ENCODE measurements at regions not wholly inside any gene's neighbourhood (a gene's known extent, or its start where the extent isn't known, plus 50 kb on each side); places are given as distances from the start of the nearest gene placed in this dataset.

DNA sequence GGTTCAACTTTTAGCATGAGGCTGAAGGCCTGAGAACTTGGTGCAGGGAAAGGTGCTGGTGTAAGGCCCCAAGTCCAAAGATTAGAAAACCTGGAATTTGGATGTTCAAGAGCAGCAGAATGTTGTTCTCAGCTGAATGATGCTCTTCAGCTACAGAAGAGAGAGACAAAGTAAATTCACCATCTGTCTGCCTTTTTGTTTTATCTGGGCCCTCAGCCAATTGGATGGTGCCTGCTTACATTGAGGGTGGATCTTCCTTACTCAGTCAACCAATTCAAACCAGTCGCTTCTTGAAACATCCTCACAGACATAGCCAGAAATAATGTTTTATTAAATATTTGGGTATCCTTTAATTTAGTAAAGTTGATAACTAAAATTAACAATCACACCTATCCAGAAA, 748.2 kb upstream of the ADAMTS5 start:
- DNase-seq = no peak

DNA sequence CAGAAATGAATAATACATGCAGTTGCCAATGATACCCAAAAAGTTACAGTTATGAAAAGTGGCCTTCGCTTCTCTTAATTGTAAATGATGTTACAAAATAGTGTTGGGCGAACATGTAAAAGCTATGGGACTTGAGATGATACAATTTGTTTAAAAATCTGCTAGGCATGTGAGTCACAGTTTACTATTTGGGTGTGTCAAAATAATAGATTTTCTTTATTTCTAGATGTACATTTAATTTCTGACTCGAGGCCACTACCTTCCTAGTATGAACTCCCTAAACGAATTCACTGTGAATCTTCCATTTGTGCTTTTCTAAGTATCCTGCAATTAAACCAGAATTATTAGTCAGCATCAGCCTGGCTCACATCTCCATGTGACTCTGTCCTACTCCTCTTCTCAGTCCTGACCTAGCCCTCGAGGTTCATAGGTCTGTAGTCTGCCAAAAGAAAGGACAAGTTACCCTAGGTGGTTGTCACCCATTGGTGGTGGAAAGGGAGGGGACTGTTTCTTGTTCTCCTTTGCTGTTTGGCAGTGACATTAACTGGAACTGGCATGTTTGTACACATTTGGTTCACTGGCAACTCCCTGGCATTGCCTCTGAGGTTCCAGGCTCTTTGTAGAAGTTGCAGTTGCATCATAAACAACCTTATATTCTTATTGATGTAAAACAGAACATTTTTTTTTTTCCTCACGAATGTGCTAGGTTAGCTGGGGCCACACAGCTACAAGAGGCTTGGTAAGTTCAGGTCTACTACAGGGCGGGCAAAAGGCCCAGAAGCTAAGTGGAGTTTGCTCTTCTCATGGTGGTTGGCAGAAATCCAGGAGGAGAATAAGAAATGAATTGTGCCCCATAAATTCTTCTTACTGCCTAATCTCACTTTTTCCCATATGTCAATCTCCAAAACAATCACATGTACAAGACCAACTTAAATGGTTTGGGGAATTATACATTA, 746.5 kb upstream of the ADAMTS5 start:
- DNase-seq = no peak

DNA sequence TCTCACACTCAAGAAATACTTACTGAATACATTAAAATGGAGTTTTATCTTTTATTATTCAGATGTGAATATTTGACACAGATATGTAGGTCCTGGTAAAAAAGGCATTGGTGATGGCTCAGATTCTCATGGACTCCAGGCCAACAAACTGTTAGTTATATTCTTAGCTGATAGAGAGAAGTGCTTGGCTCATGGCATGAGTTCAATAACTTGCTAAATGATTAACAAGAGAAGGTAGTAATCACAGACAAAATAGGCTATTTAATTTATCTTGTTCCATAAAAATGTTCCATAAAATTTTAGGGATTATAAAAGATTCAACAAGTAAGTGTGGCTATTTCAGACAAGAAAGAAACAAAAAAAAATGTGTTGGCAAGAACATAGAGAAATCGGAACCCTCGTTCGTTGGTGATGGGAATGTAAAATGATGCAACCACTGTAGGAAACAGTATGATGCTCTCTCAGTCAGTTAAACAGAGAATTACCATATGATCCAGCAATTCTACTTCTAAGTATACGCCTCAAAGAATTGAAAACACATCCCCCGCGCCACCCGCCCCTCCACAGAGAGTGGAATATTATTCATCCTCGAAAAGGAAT, 737.8 kb upstream of the ADAMTS5 start:
- no peak for DNase-seq

DNA sequence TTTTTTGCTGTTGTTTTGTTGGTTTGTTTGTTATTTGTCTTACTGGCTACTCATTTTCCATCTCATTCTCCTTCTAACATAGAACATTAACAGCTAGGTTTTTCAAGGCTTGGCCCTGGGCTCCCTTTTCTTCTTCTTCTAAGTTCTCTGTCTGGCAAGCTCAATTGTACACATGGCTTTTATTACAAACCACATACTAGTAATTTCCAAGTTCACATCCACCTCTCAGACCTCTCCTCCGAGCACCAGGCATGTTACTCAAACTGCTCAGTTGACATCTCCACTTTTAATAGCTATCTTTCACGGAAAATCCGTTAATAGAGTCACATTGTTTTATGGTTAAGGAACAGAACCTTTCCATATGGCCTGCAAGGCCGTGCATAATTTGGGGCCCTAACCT, 736.9 kb upstream of the ADAMTS5 start:
- no peak for DNase-seq

DNA sequence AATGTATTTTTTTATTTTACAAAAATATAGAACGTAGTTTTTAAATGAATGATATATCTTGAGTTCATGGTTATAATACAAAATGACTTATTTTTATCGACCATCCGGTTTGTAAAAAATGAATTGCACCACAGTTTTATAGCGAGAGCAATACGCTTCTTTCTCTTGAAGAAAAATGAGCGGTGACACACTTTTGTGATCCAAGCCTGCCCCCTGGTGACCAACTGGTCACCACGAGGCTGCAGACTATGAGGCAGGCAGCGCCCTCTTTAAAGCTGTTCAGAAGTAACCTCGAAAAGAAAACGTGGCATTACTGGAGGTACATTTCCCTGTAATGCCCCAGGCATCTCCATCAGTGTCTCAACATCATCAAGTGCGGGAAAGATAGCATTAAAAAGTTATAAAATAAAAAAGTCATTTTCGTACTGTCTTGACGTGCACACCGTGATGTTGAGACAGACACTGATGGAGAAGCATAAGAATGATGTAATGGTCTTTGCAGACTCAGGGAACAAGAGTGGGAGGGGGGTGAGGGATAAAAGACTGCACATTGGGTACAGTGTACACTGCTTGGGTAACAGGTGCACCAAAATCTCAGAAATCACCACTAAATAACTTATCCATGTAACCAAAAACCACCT, 734.2 kb upstream of the ADAMTS5 start:
- DNase-seq = peak; percentile 55 to 58

DNA sequence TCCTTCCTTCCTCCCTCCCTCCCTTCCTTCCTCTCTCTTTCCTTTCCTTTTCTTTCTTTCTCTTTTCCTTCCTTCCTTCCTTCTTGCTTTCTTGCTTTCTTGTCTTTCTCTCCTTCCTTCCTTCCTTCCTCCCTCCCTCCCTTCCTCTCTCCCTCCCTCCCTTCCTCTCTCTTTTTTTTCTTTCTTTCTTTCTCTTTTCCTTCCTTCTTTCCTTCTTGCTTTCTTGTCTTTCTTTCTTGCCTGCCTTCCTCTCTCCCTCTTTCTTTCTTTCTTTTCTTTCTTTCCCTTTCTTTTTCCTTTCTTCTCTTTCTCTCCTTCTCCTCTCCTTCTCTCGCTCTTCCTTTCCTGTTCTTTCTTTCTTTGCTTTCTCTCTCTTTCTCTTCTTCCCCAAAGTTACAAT, 728.4 kb upstream of the ADAMTS5 start:
- no peak for DNase-seq

DNA sequence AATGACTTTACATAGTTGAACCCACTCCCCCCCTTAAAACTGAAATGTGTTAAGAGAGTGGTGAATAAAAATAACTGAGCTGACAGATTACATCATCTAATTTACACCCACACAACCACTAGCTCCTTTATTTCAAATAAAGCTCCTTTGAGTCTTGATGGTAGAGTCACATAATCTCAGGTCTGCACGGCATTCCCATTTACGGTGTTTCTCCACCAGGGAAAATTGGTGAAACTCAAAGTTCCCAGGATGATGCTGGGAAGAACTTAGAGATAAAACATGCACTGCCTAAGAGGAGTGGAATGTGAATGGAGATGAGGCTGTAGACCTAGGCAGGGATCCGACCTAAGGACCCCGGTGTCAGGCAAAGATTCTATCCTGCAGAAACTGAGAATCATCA, 727.8 kb upstream of the ADAMTS5 start:
- no peak for DNase-seq

DNA sequence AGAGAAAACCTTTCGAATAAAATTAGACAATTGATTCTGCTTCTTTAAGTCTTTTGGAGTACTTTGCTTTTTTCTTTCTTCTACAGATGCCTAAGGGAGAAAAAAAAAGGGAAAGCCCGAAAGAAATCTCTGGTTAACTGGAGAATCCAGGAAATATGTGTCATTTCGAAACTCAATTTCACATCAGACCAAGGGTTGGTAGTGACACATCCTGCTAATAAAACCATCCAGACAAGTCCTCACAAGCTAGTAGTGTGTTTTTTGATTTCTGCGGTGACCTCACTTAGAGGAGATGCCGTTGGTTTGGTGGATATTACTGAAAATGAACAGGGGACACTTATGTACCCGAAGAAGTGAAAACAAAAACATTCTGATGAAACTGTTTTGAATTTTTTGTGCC, 726.5 kb upstream of the ADAMTS5 start:
- no peak for DNase-seq

DNA sequence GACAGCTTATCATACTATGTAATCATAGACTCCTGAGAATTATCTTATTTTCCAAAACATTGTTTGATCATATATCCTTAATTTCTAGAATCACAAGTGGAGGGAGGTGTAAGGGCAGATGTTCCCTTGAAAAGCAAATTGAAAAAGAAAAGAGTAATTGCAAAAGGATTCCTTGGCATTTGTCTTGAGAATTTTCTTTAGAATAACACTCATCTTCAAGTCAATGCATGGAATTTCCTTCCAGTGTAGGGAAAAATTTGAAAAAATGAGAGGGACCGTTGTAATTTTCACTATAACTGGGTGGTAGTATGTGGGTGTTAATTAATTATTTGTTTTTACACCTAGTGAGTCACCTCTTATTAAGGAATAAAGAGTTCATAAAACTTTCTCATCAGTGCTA, 724.6 kb upstream of the ADAMTS5 start:
- no peak for DNase-seq

DNA sequence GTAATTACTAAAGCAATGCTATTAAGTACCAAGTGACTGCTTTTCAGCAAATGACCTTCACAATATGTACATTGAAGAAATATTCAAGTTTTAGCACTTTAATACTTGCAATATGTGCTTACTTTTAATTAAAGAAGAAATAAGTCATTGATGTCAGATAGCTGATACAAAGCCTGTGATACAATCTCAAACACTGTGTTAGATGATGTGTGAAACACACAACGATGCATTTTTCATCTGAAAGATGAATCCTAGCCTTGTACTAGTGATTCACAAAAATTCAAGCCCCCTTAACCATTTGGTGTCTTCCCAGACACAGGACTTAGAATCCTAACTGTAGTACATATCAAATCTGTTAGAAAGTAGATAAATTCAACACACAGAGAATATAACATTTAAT, 724.1 kb upstream of the ADAMTS5 start:
- DNase-seq = no peak

DNA sequence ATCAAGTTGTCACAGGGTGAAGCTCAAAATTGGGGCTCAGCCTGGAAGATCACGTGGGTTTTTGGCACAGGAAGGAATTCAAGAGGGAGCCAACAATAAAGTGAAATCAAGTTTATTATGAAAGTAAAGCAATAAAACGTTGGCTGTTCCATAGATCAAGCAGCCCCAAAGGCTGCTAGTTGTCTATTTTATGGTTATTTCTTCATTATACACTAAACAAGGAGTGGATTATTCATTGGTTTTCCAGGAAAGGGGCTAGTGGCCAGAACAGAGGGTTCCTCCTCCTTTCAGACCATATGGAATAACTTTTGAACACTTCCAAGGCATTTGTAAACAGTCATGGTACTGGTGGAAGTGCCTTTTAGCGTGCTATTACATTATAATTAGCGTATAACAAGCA, 723.5 kb upstream of the ADAMTS5 start:
- DNase-seq = no peak

DNA sequence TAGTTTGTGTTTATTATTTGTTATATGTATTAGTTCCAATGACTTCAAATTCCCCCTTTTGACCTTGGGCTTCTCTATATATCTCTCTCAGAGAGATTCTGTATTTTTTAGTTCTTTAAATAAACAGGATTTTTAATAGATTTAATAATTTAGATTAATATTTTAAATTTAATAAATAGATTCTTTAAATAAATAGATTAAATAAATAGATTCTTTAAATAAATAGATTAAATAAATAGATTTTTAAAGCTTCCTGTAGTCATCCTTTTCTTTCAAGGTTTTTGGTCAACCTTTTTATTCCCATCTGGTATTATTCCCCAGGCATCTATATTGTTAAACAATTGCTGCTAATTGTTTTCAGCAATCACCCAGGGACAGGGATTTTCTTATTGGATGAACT, 721.9 kb upstream of the ADAMTS5 start:
- no peak for DNase-seq

DNA sequence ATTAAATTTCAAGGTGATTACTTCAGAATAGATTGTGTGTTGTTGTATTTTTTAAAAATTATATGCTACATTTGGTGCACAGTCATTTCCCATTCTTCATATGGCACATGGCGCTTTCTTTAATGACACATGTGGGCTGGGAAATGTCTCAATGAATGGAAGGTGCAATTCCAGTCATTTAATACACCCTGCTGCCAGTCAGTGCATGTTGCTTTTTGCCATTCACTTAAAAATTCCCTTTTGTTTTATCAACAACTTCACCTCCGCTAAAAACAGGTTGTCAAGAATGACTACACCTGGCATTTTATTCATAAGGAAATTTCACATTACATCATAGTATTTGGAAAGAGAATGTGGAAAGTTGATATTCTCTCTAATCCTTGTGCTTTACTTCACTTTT, 716.4 kb upstream of the ADAMTS5 start:
- no peak for DNase-seq

DNA sequence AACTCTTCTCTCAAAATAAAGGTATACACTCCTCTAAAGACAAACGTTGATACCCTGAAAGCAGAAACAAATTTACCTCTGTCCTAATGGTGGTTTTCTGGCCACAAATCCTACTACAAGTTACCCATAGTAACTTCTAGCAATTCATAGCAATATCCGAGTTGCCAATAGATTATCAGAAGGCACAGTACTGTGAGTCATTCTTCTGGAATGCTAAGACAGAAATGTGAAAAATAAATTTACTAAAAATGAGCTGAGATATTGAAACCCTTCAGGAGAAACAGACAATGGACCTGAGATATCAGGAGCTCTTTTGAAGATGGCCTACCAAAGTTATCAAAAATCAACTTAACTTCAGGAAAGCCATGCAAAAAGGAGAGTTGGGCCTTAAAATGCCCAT, 715.0 kb upstream of the ADAMTS5 start:
- no peak for DNase-seq

DNA sequence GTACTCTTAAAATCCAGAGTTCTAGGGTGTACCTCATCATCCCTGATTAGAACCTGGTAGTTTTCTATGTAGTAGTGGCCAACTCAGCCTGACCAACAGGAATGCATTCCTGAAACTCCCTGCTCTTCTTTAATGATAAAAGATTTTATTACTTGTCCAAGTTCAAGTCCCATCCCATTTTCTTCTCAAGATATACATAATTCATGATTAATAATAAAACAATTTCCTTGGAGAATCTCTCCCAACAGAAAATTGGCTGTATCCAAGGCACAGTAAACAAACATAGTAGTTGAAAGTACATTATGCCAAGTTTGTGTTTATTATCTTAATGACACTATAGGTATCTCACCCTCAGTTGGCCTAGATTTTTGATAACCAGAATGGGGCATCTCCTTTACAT, 714.1 kb upstream of the ADAMTS5 start:
- DNase-seq = no peak

DNA sequence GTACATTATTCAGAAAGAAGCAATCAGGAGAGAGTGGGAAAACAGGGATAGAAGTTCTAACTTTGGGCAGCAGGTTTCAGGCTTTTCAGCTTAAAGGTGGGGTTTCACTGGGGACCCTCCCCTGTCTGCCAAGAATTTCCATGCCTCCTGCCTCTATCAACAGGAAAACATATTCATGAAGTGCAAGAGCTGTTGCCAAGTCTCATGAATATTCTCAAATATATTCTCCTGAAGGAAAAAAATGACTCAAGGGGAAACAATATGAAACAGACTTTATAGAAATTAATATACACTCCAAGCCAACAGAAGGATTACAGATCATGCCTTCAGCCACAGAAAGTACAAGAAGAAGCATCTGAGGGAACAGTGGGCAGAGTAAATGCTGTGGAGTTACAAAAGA, 713.3 kb upstream of the ADAMTS5 start:
- no peak for DNase-seq

DNA sequence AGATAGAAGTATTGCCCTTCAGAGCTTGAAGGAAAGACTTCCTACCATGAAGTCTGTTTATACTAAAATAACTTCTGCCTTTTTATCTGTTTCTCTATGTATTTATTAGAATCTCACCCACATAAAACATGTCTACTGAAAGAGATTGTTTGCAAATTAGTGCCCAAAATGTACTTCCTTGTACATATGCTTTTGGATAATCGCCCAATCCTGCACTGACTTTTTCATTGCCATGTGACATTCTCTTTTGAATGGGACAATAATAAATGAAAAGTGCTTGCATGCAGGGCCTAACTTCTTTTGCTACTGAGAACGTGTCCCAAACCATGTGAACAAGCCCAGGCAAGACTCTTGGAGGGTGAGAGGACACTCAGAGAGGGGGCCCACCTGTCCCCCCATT, 711.6 kb upstream of the ADAMTS5 start:
- no peak for DNase-seq

DNA sequence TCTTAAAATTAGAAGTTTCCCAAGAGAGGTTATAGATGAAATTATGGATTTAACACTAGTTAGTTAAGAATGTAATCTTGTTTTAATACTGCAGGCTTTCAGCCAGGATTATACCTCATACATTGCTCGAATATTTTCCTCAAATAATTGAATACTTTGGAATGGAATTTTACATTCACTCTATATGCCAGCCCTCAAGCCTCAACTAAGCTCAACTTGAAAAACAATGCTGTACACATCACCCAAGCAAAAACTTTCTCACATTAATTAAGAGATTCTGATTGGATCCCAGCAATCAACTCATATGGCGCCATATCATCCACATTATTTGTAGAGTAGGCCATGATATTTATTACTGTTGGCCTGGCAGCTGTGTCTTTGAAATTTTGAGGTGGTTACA, 710.7 kb upstream of the ADAMTS5 start:
- no peak for DNase-seq

DNA sequence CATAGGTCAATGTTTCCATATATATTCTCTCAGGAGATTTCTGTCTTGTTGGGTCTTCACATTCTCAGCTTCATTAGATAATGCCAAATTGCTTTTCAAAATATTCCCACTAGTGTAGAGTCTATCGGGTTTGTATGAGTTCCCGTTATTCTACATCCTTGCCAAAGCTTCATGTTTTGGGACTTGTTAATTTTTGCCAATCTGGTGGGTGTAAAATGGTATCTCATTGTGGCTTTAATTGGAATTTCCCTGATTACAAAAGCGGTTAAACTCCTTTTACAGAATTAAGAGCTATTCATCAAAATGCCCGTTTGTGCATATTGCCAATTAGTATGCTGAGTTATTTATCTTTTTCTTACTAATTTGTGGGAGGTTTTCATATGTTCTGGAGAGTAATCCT, 708.4 kb upstream of the ADAMTS5 start:
- no peak for DNase-seq

DNA sequence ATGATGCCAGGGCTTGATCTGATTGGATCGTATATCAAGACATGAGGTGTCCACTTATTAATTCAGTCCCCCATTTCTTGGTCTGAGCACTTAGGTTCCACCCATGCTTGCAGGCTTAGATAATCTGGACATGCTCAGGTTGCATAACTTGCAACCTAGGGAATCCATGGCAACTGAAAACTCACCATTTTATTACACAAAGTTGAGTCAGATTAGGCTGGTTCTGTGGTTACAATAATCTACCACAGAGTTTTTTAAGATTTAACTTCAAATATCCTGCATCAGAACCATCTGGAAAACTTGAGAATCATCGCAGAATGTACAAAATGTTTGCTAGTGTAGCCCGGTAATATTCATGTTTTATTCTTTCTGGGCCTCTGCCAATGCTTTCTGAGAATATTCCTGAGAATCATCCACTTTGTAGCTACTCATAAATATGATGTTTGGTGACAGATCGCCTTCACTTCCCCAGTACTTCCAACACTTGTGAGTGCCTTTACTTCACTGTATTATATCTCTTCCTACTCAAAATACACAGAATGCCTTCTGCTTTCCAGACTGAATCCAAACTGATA, 707.2 kb upstream of the ADAMTS5 start:
- DNase-seq = no peak

DNA sequence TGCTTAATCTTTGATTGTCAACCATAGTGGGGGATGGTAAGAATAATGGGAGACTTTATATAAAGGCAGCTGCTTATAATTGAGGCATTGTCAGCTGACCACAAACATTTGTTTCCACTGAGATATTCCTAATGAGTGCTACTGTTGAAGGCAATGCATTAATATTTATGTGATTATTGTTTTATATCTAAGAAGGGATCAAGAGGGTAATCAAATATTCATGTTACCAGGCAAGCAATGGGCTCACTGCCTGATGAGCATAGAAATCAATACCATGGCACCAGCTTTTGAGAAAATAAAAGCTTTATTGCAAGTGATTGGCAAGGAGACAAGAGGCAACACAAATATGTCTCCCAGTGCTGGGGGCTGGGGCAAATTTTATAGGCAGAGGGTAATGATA, 706.7 kb upstream of the ADAMTS5 start:
- no peak for DNase-seq

DNA sequence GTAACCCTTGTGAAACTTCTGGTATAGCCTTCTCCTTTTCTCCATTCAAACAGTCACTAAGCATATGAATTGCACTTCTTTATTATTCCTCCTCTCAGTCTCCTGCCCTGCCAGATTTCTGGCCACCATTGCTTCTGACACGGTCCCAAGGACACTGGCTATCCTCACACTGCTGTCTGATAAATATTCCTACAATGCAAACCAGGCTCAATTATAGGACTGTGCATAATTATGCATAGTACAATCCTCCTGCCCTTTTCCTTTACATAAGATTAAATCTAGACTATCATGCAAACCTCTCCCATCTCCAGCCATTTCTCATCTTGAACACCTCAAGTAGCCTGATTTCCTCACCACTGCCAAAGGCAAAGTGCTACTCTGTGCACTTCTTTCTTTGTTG, 704.3 kb upstream of the ADAMTS5 start:
- DNase-seq = no peak

DNA sequence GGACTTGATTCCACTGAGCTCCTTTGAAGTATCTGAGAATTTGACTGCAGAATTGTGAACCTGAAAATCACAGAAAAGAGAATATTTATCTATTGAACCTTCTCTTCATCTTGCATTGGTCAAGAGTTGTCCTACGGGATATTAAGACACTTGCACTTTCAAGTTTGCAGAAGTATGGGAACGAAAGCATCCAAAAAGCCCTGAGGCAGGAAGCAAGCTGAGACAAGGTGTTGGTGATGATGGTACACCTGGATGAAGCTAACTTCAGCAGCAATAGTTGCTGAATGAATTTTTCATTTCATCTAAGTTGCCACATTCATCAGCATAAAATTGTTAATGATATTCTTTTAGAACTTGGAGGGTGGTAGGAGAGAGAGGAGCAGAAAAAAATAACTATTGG, 686.6 kb upstream of the ADAMTS5 start:
- DNase-seq = no peak

DNA sequence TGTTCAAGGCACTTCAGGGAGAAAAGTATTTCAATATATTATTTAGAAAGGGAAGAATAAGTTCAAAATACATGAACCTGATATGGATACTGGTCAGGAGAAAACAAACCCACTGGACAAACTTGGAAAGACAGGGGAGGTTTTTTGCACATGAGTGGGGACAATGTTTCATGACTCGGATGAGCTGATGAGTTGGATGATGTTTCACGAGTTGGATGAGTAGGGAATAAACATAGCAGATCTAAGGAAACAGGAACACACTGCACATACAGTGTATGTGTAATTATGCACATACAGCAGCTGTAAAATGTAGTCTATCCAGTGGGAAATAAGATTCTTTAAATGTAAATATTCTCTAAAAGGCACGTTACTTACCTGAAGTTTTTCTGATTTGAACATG, 682.9 kb upstream of the ADAMTS5 start:
- DNase-seq = no peak
